ENCODE measurements at regions not wholly inside any gene's neighbourhood (a gene's known extent, or its start where the extent isn't known, plus 50 kb on each side); places are given as distances from the start of the nearest gene placed in this dataset.

DNA sequence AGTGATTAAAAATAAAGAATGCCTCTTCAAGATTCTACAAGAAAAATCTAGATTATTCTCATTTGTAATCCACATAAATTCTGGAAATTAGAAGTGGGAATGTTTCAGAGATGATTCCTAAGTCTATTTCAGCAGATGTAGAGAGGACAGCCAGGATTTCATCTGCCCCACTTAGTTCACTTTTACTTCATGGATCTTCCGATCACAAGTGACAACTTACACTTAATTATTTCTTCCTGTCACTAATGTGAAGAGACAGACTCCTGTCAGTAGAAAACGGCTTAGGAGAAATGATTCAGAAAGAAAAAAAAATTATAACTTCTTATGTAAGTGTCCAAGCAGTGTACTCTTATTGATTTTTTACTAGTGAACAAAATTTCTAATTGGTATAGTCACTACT is 368.2 kb upstream of the SMIM30 start:
- no peaks in the 10 kb centered on the region for H3K27me3 ChIP-seq
- peaks cover 0 to 4% of the 10 kb centered on the region in 2 donors for H3K9me3 ChIP-seq
- TF ChIP-seq, protein P1, sequence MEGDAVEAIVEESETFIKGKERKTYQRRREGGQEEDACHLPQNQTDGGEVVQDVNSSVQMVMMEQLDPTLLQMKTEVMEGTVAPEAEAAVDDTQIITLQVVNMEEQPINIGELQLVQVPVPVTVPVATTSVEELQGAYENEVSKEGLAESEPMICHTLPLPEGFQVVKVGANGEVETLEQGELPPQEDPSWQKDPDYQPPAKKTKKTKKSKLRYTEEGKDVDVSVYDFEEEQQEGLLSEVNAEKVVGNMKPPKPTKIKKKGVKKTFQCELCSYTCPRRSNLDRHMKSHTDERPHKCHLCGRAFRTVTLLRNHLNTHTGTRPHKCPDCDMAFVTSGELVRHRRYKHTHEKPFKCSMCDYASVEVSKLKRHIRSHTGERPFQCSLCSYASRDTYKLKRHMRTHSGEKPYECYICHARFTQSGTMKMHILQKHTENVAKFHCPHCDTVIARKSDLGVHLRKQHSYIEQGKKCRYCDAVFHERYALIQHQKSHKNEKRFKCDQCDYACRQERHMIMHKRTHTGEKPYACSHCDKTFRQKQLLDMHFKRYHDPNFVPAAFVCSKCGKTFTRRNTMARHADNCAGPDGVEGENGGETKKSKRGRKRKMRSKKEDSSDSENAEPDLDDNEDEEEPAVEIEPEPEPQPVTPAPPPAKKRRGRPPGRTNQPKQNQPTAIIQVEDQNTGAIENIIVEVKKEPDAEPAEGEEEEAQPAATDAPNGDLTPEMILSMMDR (IDR thresholded peaks at IDR 0.05) = no peak
- DNase-seq (ENCODE audit: low spot score) = no peak
- H3K36me3 ChIP-seq = peaks cover 4% of the 10 kb centered on the region
- no peaks in the 10 kb centered on the region for H3K4me1 ChIP-seq
- H3K4me3 ChIP-seq = no peak overlapping the region
- H3K27ac ChIP-seq = no peak overlapping the region

DNA sequence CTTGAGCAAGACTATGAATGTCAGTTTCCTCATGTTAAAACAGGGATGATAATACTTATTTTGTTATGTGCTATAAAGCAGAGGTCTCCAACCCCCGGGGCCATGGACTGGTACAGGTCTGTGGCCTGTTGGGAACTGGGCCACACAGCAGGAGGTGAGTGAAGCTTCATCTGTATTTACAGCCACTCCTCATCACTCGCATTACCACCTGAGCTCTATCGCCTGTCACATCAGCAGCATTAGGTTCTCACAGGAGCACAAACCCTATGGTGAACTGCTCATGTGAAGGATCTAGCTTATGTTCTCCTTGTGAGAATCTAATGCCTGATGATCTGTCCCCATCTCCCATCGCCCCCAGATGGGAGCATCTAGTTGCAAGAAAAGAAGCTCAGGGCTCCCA is 365.3 kb upstream of the SMIM30 start:
- Histone ChIP-seq H3K36me3 (peaks cover 4% of the 10 kb centered on the region), H3K4me1 (no peaks in the 10 kb centered on the region)

DNA sequence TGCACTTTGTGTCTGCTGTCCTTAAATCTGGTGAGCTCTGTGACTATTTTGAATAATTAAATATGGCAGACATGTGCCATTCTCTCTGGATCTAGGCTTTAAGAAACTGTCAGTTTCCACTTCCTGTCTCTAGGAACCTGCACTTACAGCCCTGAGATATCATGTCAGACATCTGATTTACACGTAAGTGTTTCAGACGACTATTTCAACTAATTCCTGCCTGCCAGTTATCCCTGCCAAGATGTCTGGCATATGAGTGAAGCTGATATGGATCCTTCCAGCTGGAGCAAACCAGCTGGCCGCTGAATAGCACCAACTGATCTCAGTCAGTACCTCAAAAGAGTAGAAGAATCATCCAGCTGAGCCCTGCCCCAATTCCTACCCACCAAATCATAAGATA is 362.2 kb upstream of the SMIM30 start:
- Histone ChIP-seq H3K27ac (no peak overlapping the region), H3K4me1 (no peaks in the 10 kb centered on the region), H3K9me3 (peaks cover 0 to 22% of the 10 kb centered on the region in 2 donors), H3K36me3 (no peaks in the 10 kb centered on the region), H3K4me3 (no peak overlapping the region), H3K27me3 (no peaks in the 10 kb centered on the region)
- TF ChIP-seq, protein P1 (IDR thresholded peaks at IDR 0.05) = no peak
- no peak for DNase-seq (ENCODE audit: low spot score)

More for the DNA sequence above, 365.3 kb upstream of the SMIM30 start:
- DNase-seq (ENCODE audit: low spot score) = no peak
- Histone ChIP-seq H3K27ac (no peak overlapping the region), H3K4me3 (no peak overlapping the region), H3K27me3 (no peaks in the 10 kb centered on the region), H3K9me3 (peaks cover 0 to 22% of the 10 kb centered on the region in 2 donors)
- TF ChIP-seq, protein P1 (IDR thresholded peaks at IDR 0.05) = no peak

DNA sequence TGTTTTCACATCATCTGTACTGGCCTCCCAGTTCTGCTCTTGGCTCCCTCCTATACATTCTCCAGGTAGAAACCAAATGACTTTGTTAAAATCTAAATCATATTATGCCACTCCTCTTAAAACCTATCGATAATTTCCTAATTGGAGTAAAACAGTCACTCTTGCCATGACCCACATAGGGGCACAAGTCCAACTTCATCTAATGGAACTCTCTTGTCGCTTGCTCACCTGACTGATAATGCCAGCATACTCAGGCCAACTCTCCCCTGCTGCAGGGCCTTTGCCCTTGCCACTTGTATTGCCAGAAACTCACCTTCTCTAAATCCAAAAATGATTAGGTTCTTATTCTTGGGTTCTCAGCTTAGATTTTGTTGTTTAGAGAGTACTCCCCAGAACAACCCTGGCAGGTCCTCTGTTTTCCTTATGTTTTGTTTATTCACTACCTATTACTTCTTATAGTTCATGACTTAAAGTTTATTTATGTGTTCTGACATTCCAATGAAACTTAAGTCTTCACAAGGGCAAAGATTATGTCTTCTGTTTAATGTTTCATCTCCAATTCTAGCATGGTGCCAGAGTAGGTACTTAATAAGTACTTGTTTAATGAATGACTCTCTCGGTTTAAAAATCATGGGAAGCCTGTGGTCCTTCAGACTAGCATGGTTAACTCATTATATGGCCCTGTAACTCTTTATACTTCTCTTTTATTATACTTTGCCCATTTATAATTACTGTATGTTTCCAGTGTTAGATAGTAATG is 345.9 kb upstream of the SMIM30 start:
- H3K9me3 ChIP-seq = no peaks in the 10 kb centered on the region
- no peak overlapping the region for H3K27ac ChIP-seq
- H3K4me3 ChIP-seq = no peak overlapping the region
- DNase-seq (ENCODE audit: low spot score) = no peak
- no peaks in the 10 kb centered on the region for H3K27me3 ChIP-seq
- H3K36me3 ChIP-seq = no peaks in the 10 kb centered on the region
- TF ChIP-seq, protein P1 (IDR thresholded peaks at IDR 0.05) = no peak
- no peaks in the 10 kb centered on the region for H3K4me1 ChIP-seq

DNA sequence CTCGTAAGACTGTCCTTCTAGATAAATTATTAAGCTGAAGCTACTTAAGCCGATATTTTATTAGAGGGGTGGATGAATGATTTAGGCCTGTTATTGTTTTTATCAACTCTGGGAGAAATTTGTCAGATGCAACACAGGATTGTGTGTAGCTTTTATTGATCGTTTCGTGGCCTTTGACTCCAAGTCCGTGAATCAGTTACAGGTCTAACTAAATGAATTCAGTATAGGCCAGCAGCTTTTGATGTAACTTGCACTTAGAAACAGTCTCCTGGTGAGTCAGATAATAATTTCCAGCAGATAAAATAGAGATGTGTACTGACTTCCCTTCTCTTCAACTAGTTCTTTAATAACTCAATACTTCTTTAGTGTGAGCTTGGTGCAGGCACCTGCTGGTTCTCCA is 341.7 kb upstream of the SMIM30 start:
- Histone ChIP-seq H3K9me3 (no peaks in the 10 kb centered on the region), H3K4me1 (no peaks in the 10 kb centered on the region), H3K27ac (no peak overlapping the region), H3K36me3 (no peaks in the 10 kb centered on the region), H3K27me3 (no peaks in the 10 kb centered on the region), H3K4me3 (no peak overlapping the region)
- no peak for DNase-seq (ENCODE audit: low spot score)
- TF ChIP-seq, protein P1 (IDR thresholded peaks at IDR 0.05) = no peak

DNA sequence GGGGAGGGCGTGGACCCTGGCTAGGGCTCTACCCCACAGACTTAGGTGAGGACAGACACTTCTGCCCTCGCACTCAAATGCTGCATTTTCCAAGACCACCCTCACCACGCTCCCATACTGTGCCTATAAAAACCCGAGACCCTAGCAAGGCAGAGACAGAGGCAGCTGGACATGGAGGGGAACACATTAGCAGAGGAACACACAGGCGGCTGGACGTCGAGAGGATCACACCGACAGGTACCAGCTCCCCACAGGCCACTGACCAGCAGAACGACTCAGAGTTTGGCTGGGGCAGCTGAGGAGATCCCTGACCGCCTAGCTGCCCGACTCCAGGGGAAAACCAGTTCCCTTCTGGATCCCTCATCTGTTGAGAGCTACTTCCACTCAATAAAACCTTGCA is 338.2 kb upstream of the SMIM30 start:
- no peak overlapping the region for H3K27ac ChIP-seq
- no peaks in the 10 kb centered on the region for H3K36me3 ChIP-seq
- H3K4me1 ChIP-seq = no peaks in the 10 kb centered on the region
- H3K9me3 ChIP-seq = no peaks in the 10 kb centered on the region
- no peak overlapping the region for H3K4me3 ChIP-seq
- no peaks in the 10 kb centered on the region for H3K27me3 ChIP-seq
- no peak for DNase-seq (ENCODE audit: low spot score)
- TF ChIP-seq, protein P1 (IDR thresholded peaks at IDR 0.05) = no peak

Measured in right atrium auricular region (tissue), 2 donors.